HG03571 (cell line): ENCODE measurements at regions not wholly inside any gene's neighbourhood (a gene's known extent, or its start where the extent isn't known, plus 50 kb on each side); places are given as distances from the start of the nearest gene placed in this dataset.

Experiments
- ATAC-seq: cut with Tn5 transposase; IDR thresholded peaks from one replicate; pipeline ENCODE4 v1.9.1; 2021; ENCODE audit not compliant: unreplicated experiment

DNA sequence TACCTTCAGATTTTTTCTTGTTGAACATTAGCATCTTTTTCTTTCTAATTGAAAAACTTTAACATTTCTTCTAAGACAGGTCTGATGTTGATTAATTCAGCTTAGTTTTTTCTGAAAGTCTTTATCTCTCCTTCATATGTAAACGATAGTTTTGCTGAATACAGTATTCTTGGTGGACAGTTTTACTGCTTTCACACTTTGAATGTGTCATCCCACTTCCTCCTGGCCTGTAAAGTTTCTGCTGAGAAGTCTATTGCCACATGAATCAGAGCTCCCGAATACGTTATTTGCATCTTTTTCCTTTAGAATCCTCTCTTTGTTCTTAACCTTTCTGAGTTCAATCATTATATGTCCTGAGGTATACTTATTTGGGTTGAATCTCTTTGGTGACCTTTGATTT lies 344.2 kb downstream of the OLFM3 start:
- no peak for ATAC-seq

DNA sequence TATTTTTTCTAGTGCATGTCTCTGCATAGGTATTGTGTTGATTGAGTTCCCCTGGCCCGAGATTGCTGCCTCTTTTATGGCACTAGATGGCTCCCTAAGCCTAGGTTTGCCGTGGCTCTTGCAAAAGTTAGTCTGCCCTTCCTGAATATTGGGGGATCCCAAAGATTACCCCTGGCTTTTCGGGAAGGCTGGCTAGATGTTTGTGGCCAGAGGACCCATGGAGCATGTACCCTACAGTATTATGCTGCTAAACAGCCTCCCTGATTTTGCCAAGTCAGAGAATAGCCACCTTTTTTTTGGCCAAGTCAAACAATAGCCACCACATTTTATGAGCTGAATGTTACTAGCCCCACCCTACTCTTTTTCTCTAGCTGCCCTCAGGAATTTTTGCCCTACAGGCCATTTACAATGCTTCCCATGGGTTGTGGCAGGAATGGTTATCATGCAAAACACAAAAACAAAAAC lies 343.2 kb downstream of the OLFM3 start:
- no peak for ATAC-seq

DNA sequence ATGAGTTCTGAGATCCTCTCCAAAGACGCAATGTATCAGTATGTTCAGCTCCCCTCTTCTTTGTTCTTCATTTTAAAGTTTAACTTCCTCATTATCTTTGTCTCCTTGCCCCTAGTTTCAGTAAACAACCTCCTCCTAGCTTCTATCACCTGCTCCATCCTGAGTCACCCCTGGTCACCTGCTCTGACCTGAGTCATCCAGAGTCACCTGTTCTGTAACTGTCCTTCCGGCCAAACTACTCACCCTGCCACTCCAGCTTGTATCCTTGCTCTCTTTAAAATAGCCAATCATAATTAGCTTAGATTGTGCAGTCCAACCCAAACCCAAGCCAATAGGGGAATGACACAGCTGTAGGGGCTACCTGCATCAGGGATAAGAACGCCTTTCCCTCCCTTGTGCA lies 332.0 kb downstream of the OLFM3 start:
- ATAC-seq, result no peak

DNA sequence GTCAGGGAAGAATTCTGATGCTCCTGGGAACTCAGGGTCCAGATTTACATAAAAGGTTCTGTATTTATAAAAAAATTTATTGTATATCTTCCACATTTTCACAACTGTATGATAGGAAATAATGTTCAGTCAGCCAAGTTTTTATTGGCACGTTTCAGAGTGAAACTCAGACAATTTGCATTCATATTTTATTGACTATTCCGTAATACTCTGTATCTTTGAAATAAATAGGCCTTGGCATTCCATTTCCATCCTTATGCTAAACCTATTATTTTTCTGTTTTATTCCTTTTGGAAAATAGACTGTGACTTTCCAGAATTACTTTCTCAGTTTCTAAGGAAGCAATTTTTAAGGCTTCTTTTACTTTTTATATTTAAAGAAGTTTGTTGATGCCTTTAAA lies 329.0 kb downstream of the OLFM3 start:
- no peak for ATAC-seq

DNA sequence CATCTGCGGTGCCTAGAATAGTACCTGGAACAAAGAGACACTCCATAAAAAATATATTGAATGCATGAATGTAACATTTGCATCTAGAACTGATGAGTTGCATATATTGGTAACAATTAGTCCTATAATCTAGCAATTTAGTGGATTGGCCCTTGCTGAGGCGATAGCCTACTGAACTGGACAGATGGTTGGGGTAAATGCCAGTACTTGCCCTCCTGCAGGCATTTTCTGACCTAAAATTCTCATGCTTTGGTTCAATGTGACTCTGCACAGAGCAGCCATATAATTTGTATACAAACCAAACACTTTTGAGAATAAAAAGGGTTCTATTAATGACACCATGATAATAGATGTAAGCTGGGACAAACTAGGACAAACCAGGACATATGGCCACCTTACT lies 313.6 kb downstream of the OLFM3 start:
- no peak for ATAC-seq

DNA sequence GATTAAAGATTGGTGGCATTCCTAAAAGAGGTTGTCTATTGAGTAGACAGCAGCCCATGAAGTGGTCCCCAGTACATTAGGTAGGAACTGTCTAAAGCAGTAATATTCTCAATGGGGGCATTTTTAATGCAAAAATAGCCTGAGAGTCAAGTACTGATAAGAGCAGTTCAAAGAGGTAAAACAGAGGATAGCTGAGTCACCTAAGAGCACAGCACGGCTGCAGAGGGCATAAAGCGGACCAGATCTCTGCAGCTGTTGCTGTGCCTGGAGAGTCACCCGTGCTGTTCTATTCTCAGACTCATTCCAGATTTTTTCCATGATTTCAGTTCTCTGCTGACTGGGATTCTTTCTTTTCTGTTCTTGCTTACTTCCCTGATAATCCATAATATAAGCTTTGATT lies 313.2 kb downstream of the OLFM3 start:
- no peak for ATAC-seq

DNA sequence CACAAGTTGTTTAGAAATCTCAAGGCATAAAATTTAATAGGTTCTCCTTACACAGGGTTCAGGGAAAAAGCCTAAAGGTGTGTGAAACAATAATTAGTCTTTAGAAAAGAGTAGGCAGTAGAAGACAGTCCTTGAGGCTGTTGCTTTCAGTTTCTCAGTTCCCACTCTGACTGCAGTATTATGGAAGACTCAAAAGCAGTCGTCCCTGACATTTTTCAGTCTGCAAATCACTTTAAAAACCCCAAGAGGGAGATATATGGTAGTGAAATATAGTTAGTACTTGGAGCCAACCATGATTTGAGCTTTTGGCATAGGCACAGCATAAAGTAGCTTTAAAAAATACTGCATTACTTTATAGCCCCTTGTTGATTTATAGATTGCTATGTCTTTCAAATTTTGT lies 299.7 kb downstream of the OLFM3 start:
- ATAC-seq, result no peak

DNA sequence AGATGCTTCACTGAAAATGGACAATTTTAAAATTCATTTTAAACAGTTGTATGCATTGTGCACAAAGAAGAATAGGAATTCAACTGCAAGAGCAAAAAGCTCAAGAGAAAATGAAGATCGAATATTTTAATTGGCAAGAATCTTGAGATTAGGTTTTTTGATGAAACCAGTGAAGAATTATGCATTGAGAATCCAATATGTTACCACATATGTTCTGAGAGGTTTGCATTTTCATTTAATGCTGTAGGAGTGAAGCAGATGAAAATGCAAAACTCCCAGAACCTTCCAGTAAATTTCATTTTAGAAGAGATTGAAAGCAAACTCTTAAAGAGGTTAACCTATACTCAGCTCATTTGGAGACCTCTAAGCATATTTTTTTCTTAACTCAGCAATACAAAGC lies 298.0 kb downstream of the OLFM3 start:
- no peak for ATAC-seq

DNA sequence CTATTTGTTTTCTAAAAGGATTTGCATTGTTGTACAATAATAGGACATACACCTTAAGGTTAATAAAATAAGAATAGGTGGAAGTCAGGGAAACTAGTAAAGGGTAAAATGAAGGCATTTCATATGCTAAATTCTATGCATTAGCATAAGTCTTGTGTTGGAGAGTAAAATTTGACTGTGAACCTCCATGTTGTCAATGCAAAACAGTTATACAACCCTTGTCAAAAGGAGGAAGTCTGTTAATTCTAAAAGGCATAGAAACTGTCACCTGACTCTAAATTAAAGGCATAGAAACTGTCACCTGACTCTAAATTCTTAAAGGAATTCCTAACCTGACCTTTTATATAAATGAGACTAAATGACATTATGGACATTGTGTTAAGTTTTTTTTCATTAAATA lies 291.8 kb downstream of the OLFM3 start:
- ATAC-seq, result no peak

DNA sequence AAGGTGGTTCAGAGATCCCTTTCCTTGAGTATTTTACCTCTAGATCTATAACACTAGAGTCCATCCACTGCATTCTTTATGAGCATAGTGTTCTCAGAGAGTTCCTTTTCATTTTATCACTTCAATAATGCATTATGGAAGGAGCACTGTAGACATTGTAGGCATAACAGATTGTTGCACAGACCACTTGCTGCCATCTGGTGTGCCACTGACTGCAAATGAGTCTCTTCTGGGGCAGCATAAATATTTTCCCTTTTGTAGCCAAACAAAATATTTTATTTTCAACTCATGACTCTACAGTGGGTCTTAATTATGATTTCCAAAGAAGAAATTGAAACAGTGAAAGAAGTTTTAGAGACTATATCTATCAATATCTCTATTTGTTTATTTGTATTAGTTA lies 290.4 kb downstream of the OLFM3 start:
- ATAC-seq, result no peak

DNA sequence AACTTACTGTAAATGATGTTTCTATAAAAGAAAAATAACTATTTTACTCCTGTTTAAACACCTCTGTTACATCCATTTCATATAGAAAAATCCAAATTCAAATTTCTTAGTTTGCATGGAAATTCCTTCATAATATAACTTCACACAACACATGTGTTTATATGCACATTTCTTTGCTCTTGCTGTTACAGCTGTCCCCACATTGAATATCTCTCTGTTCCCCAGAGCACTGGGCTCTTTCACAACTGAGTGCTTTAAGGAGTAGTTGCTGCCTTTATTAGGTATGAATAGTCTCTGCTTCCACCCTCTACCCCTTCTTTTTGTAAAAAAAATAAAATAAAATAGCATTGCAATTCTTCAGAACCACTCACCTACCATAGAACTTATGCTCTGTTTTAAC lies 287.0 kb downstream of the OLFM3 start:
- ATAC-seq, result no peak

DNA sequence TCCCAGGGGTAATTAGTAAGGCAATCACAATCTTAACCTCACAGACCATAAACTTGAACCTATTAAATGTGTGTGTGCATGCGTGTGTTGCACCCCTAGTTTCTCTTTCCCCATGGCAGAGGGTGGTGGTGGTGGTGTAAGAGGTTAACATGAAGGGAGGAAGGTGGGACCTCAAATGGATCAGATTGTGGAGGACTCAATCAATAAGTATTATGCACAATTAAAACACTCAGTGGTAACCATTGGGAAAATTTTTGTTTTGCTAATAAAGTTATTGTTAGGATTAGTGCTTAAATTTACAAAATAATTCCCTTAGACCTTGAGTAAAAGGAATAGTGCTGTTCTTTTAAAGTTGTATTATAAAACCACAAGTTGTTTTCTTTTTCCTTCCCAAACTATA lies 283.0 kb downstream of the OLFM3 start:
- no peak for ATAC-seq

DNA sequence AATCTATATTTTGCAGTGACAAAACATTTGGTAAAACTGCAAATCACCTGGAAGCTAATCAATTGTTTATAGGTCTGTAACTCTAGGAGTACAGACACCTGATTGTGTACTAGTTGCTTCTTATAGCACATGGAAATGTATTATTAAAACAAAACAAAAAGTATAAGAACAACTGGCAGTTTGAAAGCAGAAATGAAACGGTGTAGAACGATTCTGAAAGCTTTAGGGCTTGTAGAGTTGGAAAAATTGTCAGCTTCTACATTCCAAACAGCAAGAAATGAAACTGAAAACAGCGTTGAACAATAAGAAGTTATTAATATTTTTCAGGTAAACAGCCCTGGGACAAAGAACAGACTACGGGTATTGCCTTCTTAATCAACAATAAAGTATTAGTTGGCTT lies 273.3 kb downstream of the OLFM3 start:
- ATAC-seq, result no peak

DNA sequence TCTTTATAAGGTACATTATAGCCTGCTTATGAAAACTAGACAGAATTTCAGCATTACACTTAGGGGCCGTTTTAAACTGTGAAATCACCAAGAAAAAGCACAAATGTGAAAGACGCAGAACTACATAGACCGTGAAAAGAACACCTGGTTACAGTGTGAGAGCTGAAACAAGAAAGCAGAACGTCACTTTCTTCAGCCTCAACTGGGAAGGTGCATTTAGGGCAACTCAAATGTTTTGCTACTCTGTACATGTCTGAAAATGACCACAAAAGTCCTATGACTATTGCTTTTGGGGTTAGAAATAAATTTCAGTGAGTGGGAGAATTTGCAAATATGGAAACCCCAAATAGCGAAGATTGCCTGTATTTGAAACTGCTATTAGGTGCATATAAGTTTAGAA lies 268.7 kb downstream of the OLFM3 start:
- no peak for ATAC-seq

DNA sequence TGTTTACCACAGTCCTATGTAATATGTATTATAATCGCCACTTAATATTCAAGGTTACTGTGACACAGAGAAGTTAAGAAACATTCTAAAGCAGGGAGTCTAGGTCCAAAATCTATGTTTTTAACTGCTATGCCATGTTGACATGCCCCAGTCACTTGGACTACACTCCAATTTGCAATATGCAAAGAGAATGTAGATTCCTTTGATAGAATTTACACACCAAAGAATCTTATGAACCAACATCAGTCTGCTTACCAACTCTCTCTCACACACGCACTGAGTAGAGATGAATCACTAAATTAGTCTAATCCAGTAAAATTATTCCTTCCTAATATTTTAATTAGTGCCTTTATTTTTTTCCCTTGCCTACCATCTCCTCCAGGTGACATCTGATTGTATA lies 266.2 kb downstream of the OLFM3 start:
- ATAC-seq, result no peak

DNA sequence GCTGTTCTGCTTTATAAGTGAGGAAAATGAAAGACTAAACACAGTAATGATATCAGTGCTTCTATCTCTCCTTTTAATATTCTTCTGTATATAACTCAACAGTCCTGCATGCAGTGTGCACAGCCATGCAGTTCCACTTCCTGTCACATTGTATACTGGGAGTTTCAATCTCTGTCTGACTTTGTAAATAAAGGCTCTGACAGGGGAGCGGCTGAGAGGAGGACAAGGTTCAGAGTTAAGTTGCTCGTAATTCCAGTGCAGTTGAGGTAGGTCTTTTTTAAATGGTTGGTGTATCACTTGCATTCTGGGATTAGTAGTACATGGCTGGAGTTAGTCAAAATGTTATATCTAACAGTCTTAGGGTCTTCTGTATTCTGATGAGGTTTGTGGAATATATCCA lies 264.5 kb downstream of the OLFM3 start:
- ATAC-seq, result no peak

DNA sequence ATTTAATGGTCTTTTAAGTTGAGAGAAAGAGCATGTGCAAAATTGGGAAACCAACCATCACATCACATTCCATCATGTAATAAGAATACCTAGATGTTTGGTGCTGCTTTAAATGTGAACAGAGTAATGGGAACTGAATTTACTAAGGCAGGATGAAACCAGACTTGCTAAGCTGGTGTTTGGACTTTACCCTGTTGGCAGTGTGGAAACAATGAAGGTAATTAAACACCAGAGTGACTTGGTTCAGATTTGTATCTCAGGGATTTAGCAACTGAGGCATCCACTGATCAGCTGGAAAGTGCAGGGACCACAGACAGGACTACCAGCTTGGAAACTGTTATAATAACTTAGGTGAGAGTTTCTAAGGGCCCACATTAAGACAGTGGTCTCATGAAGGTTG lies 263.4 kb downstream of the OLFM3 start:
- ATAC-seq, result no peak

DNA sequence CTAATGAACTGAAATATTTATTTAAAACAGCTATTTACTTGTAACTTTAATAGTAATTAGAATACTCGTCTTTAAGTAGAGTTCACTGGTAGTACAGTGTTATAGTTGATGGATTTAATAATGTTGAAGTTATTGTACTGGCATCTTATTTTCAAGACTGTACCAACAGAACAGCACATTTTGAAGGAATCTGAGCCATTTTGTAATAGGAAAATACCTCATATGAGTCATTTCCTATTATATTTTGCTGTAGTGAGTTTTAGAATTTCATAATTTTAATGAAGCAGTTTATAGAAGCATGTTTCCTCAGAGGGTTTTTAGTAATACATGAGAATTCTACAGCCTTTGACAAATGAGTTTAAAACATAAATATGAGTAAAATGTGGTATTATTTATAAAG lies 258.3 kb downstream of the OLFM3 start:
- no peak for ATAC-seq

DNA sequence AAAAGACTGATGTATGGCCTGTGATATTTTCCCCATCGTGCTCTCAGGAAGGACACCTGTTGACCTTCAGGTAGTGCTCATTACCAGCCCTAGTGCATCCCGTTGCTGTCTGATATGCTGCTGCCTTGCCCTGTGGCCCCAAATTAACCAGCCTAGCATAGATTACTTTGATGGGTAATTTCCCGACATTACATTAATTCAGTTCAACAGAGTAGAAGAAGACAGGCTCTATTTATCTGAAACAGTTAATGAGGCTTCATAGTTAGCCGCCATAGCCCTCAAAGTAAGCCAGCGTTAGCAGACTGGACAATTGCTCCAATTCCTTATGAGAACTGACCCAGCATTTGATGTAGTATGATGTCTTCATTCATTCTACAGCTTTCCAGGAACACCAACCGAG lies 257.6 kb downstream of the OLFM3 start:
- ATAC-seq, result no peak

DNA sequence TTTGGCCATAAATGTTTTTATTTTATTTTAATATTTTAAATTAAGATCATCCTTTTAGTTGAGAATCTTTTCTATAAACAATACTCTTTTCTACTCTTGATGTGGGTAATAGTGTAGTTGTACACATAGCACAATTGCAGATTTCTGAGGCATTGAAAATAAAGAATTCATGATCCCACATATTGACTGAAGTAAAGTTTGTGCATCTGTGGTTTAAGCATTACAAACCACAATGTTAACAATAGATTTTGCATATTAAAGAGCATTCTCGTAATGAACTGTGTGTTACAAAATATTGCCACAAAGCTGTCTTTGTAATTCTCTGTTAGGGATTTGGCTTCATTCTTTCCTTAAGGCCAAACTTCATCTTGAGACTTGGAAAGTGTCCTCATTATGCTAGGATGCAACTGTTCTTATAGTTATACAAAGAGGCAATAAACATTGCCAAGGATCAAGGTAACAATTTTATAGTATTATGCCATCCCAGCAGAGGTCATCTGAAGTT lies 256.8 kb downstream of the OLFM3 start:
- ATAC-seq, result no peak

DNA sequence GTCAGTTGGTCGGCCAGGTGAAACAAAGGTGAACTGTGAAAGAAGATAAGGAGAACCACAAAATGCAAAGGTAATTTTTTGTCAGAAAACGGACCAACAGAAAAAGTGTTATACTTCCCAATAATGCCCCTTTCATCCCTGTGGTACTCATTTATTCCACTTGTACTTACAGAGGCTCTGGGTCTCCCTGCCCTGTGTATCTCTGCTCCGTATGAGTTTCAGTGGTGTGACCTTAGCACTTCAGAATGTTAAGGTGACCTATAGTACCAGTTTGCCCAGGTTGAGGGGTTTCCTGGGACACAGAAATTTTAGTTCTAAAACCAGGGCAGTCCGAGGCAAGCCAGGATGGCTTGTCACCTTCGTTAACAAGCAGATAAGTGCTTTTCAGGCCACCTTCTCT lies 254.8 kb downstream of the OLFM3 start:
- no peak for ATAC-seq

DNA sequence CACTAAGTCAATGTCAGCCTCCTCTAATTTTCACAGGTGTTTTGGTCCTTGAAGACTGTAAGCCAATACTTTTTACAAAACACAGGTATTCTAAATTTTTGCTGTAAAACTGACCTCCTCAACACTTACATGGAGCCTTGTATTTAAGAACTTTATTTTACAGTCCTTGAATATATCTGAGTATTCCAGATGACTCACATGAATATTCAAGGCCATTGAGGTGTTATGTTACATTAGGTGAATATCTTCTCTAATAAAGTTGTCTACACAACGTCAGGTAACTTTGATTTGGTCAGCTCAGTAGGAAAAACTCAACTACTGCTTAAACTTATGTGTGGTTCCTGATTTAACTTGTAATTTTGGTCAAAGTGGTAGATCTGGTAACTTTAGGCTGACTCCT lies 254.2 kb downstream of the OLFM3 start:
- no peak for ATAC-seq

DNA sequence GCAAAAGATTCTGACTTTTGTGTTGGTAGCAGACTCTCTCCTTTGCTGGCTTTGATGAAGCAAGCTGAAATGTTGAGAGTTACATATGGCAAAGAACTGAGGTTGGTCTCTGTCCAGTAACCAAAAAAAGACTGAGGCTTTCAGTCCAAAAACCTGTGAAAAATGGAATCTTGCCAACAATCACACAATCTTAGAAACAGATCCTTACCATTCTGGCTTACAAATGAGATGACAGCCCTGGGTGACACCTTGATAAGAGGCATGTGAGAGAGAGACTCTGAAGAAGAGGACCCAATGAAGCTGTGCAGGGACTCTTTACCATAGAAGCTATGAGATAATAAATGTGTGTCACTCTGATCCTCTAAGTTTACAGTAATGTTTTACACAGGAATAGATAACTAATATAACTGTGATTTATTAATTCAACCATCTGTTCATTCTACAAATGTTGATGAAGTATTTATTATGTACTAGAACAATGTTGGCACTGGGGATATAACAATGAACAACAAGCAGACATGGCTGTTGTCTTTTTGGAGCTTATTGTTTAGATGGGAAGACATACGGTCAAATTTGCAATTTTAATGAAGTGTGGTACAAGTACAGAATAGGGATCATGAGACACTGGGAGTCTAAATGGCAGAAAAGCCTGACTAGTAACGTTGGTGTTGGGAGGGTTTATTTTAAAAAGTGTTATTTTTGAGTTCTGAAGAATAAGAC lies 251.0 kb downstream of the OLFM3 start:
- ATAC-seq, result no peak
